ENCODE measurements at regions not wholly inside any gene's neighbourhood (a gene's known extent, or its start where the extent isn't known, plus 50 kb on each side); places are given as distances from the start of the nearest gene placed in this dataset.
"Not testable (repeated sequence)": the region's sequence is repeated elsewhere in the genome, so short reads cannot be mapped to it uniquely, and the experiment has no call there.

- peak; percentile 85 for DNase-seq
Measured at GRCh38 chr6:6724539-6725467, 136.3 kb downstream of the LY86 start.

GRCh38 chr6:6725468-6726209 is 137.1 kb downstream of the LY86 start:
- no peak for DNase-seq

GRCh38 chr6:6728169-6728941 is 139.8 kb downstream of the LY86 start:
- DNase-seq = no peak

- no peak for DNase-seq
Measured at GRCh38 chr6:6729971-6730370, 141.5 kb downstream of the LY86 start.

GRCh38 chr6:6730831-6731230 is 142.3 kb downstream of the LY86 start:
- peak; percentile 73 for DNase-seq

- no peak for DNase-seq
Measured at GRCh38 chr6:6734479-6735465, 146.3 kb downstream of the LY86 start.

- DNase-seq = peak; percentile 86
Measured at GRCh38 chr6:6736791-6737654, 148.5 kb downstream of the LY86 start.

GRCh38 chr6:6737671-6738070 is 149.2 kb downstream of the LY86 start:
- no peak for DNase-seq

GRCh38 chr6:6738108-6738507 is 149.6 kb downstream of the LY86 start:
- DNase-seq = no peak

- DNase-seq = no peak
Measured at GRCh38 chr6:6738922-6739716, 150.6 kb downstream of the LY86 start.

GRCh38 chr6:6740595-6740994 is 152.1 kb downstream of the LY86 start:
- DNase-seq = no peak

GRCh38 chr6:6741264-6741663 is 152.7 kb downstream of the LY86 start:
- no peak for DNase-seq

GRCh38 chr6:6742535-6742934 is 154.0 kb downstream of the LY86 start:
- DNase-seq = no peak

GRCh38 chr6:6744551-6744950 is 156.0 kb downstream of the LY86 start:
- DNase-seq = no peak

GRCh38 chr6:6745637-6746332 is 157.3 kb downstream of the LY86 start:
- not testable (repeated sequence) for DNase-seq

- DNase-seq = peak; percentile 76
Measured at GRCh38 chr6:6746333-6746969, 157.9 kb downstream of the LY86 start.

GRCh38 chr6:6746970-6747338 is 158.4 kb downstream of the LY86 start:
- DNase-seq = no peak

GRCh38 chr6:6747371-6747770 is 158.9 kb downstream of the LY86 start:
- DNase-seq = no peak

GRCh38 chr6:6748001-6748400 is 159.5 kb downstream of the LY86 start:
- DNase-seq = no peak

Measured in femur (tissue), 1 donor.